ENCODE measurements at regions not wholly inside any gene's neighbourhood (a gene's known extent, or its start where the extent isn't known, plus 50 kb on each side); places are given as distances from the start of the nearest gene placed in this dataset.

- Histone ChIP-seq H4K20me1 (ENCODE audit: low read depth) (no peaks in the 10 kb centered on the region), H3K9me3 (ENCODE audit: low read depth) (no peaks in the 10 kb centered on the region), H3F3A (ENCODE audit: low read depth) (no peaks in the 10 kb centered on the region), H3K79me2 (ENCODE audit: low read depth) (no peaks in the 10 kb centered on the region), H3K4me1 (peaks cover 15% of the 10 kb centered on the region), H3K27ac (no peak overlapping the region), H3K27me3 (no peaks in the 10 kb centered on the region), H3K4me3 (no peak overlapping the region), H2AFZ (replicated peaks) (no peak overlapping the region), H3K4me2 (no peak overlapping the region), H3K36me3 (no peaks in the 10 kb centered on the region), H3K9ac (no peak overlapping the region)
- H3K36me3 Mint-ChIP-seq = no peaks in the 10 kb centered on the region
- peaks cover 23% of the 10 kb centered on the region for H3K4me1 Mint-ChIP-seq
- no peak overlapping the region for H3K27ac Mint-ChIP-seq
- H3K4me3 Mint-ChIP-seq = no peak overlapping the region
- DNase-seq (ENCODE audit: low spot score) = no peak
- H3K9me3 Mint-ChIP-seq = no peaks in the 10 kb centered on the region
- H3K27me3 Mint-ChIP-seq (ENCODE audit: insufficient read depth, low read depth) = peaks cover 3% of the 10 kb centered on the region
- TF ChIP-seq EZH2 (IDR thresholded peaks at IDR 0.05) (no peak), EZH2phosphoT487 (IDR thresholded peaks at IDR 0.05) (no peak), CTCF (IDR thresholded peaks at IDR 0.05) (no peak)
These were observed 369.3 kb downstream of the NXPE2 start for GRCh38 chr11:115047631-115048030.

- H3K9me3 Mint-ChIP-seq = peaks cover 2% of the 10 kb centered on the region
- Histone ChIP-seq H3K27me3 (no peaks in the 10 kb centered on the region), H3K27ac (no peak overlapping the region), H3F3A (ENCODE audit: low read depth) (no peaks in the 10 kb centered on the region), H3K4me2 (no peak overlapping the region), H3K4me1 (peaks cover 20% of the 10 kb centered on the region), H3K9ac (no peak overlapping the region), H3K9me3 (ENCODE audit: low read depth) (no peaks in the 10 kb centered on the region), H2AFZ (replicated peaks) (no peak overlapping the region), H3K4me3 (no peak overlapping the region), H4K20me1 (ENCODE audit: low read depth) (no peaks in the 10 kb centered on the region), H3K79me2 (ENCODE audit: low read depth) (no peaks in the 10 kb centered on the region), H3K36me3 (no peaks in the 10 kb centered on the region)
- no peak overlapping the region for H3K27ac Mint-ChIP-seq
- H3K27me3 Mint-ChIP-seq (ENCODE audit: insufficient read depth, low read depth) = peaks cover 6% of the 10 kb centered on the region
- DNase-seq (ENCODE audit: low spot score) = no peak
- H3K4me1 Mint-ChIP-seq = peaks cover 34% of the 10 kb centered on the region
- no peak for TF ChIP-seq EZH2 (IDR thresholded peaks at IDR 0.05)
- no peak for TF ChIP-seq EZH2phosphoT487 (IDR thresholded peaks at IDR 0.05)
- TF ChIP-seq CTCF (IDR thresholded peaks at IDR 0.05) = no peak
- H3K36me3 Mint-ChIP-seq = no peaks in the 10 kb centered on the region
- no peak overlapping the region for H3K4me3 Mint-ChIP-seq
These were observed 371.5 kb downstream of the NXPE2 start for GRCh38 chr11:115049796-115050195.

GRCh38 chr11:115050756-115051155 lies 372.4 kb downstream of the NXPE2 start:
- Mint-ChIP-seq H3K27me3 (ENCODE audit: insufficient read depth, low read depth) (peaks cover 10% of the 10 kb centered on the region), H3K4me3 (no peak overlapping the region)
- TF ChIP-seq EZH2 (IDR thresholded peaks at IDR 0.05) (no peak), CTCF (IDR thresholded peaks at IDR 0.05) (no peak), EZH2phosphoT487 (IDR thresholded peaks at IDR 0.05) (no peak)

More at GRCh38 chr11:115050756-115051155, 372.4 kb downstream of the NXPE2 start:
- H3K27ac ChIP-seq = no peak overlapping the region
- peaks cover 2% of the 10 kb centered on the region for H3K9me3 Mint-ChIP-seq
- no peaks in the 10 kb centered on the region for H3K36me3 ChIP-seq
- H3K36me3 Mint-ChIP-seq = no peaks in the 10 kb centered on the region
- H3K9ac ChIP-seq = no peak overlapping the region
- no peaks in the 10 kb centered on the region for H4K20me1 ChIP-seq (ENCODE audit: low read depth)
- H2AFZ ChIP-seq (replicated peaks) = no peak overlapping the region
- peaks cover 20% of the 10 kb centered on the region for H3K4me1 ChIP-seq
- no peaks in the 10 kb centered on the region for H3K9me3 ChIP-seq (ENCODE audit: low read depth)
- H3K27ac Mint-ChIP-seq = peak overlapping the region; percentile 38
- no peaks in the 10 kb centered on the region for H3K27me3 ChIP-seq
- H3K4me1 Mint-ChIP-seq = peaks cover 37% of the 10 kb centered on the region
- no peak overlapping the region for H3K4me3 ChIP-seq
- no peaks in the 10 kb centered on the region for H3F3A ChIP-seq (ENCODE audit: low read depth)
- peak overlapping the region; percentile 60 for H3K4me2 ChIP-seq
- DNase-seq (ENCODE audit: low spot score) = no peak
- no peaks in the 10 kb centered on the region for H3K79me2 ChIP-seq (ENCODE audit: low read depth)

Data from neural progenitor cell (in vitro differentiated cells).